ENCODE measurements at regions not wholly inside any gene's neighbourhood (a gene's known extent, or its start where the extent isn't known, plus 50 kb on each side); places are given as distances from the start of the nearest gene placed in this dataset.
"Not testable (repeated sequence)": the region's sequence is repeated elsewhere in the genome, so short reads cannot be mapped to it uniquely, and the experiment has no call there.

GRCh38 chr5:153367466-153367865 is 123.0 kb upstream of the GRIA1 start:
- no peak for DNase-seq (ENCODE audit: low read depth)

DNA sequence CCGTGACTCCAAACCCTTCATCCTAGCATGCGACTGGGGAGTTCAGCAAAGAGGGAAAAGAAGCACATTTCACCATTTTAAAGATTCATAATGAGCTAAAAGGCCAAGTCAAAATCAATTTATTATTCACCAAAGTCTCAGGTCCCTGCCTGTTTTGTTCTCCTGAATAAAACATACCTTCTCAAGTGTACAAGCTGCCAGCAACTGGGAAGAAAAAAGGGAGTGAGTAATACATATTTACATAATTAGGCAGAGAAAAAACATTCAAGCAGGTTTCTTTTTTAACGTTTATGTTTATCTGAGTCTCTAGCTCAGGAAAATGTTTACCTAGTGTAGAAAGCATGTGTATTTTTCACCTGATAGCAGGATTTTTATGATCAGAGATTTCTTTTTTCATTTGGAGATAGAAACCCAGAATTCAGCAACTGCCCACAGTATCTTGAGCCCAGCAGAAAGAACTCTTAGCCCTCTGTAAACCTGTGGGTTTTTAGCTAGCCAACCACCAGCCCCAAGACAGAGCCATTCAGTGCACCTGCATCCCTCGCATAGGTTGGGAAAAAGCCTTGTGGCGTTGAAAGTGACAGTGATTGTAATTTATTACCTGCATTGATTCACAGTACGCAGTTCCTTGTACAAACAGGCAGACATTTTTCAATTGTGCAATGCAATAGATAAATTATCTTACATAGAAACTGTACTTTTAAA is 117.9 kb upstream of the GRIA1 start:
- DNase-seq (ENCODE audit: low read depth) = no peak

- no peak for DNase-seq (ENCODE audit: low read depth)
Observed at GRCh38 chr5:153373130-153373498, 117.4 kb upstream of the GRIA1 start.

DNA sequence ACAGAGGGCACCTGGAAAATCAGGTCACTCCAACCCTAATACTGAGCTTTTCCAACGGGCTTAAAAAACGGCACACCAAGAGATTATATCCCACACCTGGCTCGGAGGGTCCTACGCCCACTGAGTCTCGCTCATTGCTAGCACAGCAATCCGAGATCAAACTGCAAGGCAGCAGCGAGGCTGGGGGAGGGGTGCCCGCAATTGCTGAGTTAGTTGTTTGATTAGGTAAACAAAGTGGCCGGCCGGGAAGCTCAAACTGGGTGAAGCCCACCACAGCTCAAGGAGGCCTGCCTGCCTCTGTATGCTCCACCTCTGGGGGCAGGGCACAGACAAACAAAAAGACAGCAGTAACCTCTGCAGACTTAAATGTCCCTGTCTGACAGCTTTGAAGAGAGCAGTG is 108.8 kb upstream of the GRIA1 start:
- not testable (repeated sequence) for DNase-seq (ENCODE audit: low read depth)

- no peak for DNase-seq (ENCODE audit: low read depth)
Observed at GRCh38 chr5:153390569-153390968, 99.9 kb upstream of the GRIA1 start.

DNA sequence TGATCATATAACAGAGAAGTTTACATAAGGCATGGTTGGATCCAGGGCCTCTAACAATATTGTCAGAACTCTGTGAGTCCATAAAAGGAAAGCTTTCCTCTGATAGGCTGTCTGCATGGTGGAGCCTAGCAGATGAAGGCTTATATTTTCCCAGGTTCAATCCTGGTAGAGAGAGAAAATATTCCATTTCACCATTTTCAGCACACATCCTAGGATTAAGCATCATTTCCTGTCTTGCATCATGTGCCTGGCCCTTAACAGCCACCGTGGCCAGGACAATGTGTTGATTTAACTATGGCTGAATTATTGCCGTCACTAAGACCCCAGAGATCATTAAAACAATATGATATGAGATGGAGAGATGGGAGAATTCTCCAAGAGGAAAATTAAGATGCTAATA is 90.9 kb upstream of the GRIA1 start:
- no peak for DNase-seq (ENCODE audit: low read depth)

DNA sequence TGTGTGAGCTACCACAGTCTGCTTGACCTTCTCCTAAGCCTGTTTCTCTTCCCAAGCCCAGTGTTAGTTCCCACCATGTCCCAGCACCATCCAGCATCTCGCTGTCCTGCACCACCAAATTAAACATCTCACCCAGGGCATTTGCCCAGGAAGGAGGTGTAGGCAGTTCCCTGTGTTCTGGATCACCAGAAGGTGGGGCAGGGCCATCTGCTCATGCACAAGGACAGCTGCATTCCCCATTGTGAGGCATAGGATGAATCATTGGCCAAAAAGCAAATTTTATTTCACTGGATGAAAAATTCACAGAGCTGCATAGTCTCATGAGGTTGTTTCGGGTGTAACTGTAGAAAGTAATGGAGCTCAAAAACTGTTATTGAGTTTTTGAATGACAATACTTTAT is 89.5 kb upstream of the GRIA1 start:
- DNase-seq (ENCODE audit: low read depth) = peak; percentile 14

DNA sequence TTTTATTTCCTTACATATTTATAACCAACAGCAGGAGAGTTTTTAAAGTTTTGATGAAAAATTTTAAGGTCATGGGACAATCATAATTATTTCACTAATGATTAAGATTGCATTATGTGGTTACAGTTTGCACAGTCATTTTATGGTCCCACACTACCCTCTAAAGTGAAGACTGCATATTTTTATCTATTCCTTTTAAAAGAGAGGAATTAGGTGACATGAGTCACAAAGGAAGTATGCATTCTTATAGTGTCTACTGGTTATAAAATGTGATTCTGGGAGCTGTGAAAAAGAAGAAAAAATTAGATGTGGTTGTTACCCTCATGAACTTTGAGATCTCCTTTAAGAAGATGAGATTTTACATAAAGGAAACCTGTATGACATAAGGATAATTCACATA is 87.9 kb upstream of the GRIA1 start:
- DNase-seq (ENCODE audit: low read depth) = no peak

GRCh38 chr5:153403470-153403869 is 87.0 kb upstream of the GRIA1 start:
- no peak for DNase-seq (ENCODE audit: low read depth)

GRCh38 chr5:153404747-153405146 is 85.7 kb upstream of the GRIA1 start:
- no peak for DNase-seq (ENCODE audit: low read depth)

DNA sequence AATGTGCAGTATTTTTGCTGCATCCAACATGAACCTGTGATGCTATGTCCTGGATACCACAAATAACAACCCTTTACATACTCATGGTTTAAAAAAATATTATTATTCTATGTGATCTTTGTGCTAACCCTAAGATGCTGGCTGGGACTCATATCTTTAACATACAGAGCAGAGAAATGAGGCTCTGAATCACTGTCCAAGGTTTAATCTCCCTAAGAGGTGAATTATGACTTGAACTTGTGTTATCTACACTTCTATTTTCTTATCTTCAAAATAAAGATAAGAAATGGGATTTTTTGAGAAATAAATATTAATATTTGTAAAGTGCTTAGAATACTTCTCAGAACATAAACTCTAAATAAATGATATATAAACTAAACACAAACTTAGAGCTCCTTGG is 68.8 kb upstream of the GRIA1 start:
- DNase-seq (ENCODE audit: low read depth) = no peak

- DNase-seq (ENCODE audit: low read depth) = no peak
Observed at GRCh38 chr5:153425914-153426313, 64.6 kb upstream of the GRIA1 start.

- no peak for DNase-seq (ENCODE audit: low read depth)
Observed at GRCh38 chr5:153429761-153430380, 60.6 kb upstream of the GRIA1 start.

- DNase-seq (ENCODE audit: low read depth) = no peak
Observed at GRCh38 chr5:153432583-153432982, 57.9 kb upstream of the GRIA1 start.

DNA sequence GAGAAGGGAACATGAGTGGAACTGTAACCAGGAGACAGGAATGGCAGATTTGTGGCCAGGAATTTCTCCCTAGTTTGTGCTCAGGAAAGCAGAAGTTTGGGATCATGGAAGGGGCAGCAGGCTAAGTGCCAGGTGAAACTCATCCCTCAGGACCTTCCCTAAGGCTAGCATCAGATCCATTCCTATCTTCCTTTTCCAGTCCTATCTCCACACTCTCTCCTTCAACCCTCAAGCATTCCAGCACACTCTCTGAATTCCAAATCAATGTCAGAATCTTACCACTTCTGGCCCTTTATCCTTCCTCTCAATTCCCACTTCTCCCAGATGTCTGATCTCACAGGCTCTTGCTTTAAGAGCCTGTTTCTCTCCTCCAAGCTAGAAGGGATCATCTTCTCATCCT is 53.2 kb upstream of the GRIA1 start:
- DNase-seq (ENCODE audit: low read depth) = no peak

DNA sequence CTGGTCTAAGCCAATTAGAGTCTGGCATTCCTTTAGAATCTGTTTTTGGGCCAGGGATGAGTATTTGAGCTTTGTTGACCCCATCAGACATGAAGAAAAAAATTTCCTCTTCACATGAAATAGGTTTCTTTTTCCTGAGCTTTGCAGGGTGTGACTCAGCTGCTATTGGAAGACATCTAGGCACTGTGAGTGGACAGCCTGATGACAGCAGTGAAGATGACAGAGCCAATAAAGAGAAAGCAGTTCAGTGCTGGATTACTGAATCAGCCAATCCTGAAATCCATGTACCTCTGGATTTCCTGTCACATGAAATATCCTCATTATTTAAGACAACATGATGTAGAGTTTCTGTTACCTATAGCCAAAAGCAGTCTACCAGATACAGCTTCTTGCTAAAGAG is 51.3 kb upstream of the GRIA1 start:
- no peak for DNase-seq (ENCODE audit: low read depth)

All from stromal cell of bone marrow (primary cell).